T-cell (primary cell): ENCODE measurements at regions not wholly inside any gene's neighbourhood (a gene's known extent, or its start where the extent isn't known, plus 50 kb on each side); places are given as distances from the start of the nearest gene placed in this dataset.

ENCODE experiments used
- ATAC-seq, 4 experiments: fragments of 200-7000 bp in 3 of 4; fragments of 150-1000 bp in 1 of 4; cut with Tn5 transposase; replicated peaks in 1 of 4; 1 replicate in 3 of 4; 2 replicates in 1 of 4; pipeline ENCODE4 v1.10.0; 2021; ENCODE audit warnings: moderate library complexity in 3 of 4, mild to moderate bottlenecking in 2 of 4, moderate number of reproducible peaks in 1 of 4
- CTCF ChIA-PET, 2 donors: fragments of 300-600 bp; sonication (Branson Sonifier 250); formaldehyde crosslinking; loops; one replicate each; lab custom pipeline; 2022; ENCODE audit warnings: antibody characterized with exemption in 2 of 2; lab: Charles Lee
- POLR2A ChIA-PET, 2 donors: fragments of 300-600 bp; sonication (Branson Sonifier 250); formaldehyde crosslinking; loops; one replicate each; lab custom pipeline; 2022; ENCODE audit warnings: antibody characterized with exemption in 2 of 2; lab: Charles Lee
- DNase-seq, 35 experiments: peaks; one replicate each; pipeline versions ENCODE4 v3.0.0 to v3.0.0-alpha.2; 2013 to 2023
- H3K27ac ChIP-seq: one replicate; pipeline ENCODE4 v1.5.1; 2013; ENCODE audit warnings: low read length
- H3K27me3 ChIP-seq, 2 experiments: replicated peaks in 1 of 2; 1 replicate in 1 of 2; 2 replicates in 1 of 2; pipeline versions ENCODE4 v1.6.1 to v1.7.0; 2013; ENCODE audit warnings: low read length in 1 of 2, mixed read lengths in 1 of 2; ENCODE audit not compliant: control insufficient read depth in 2 of 2, insufficient read depth in 2 of 2; ENCODE audit errors: extremely low read depth in 1 of 2
- H3K36me3 ChIP-seq, 2 donors: 1 replicate in 1 of 2; 2 replicates in 1 of 2; pipeline versions ENCODE4 v1.6.1 to v1.7.0; 2013; ENCODE audit warnings: low read length in 1 of 2; ENCODE audit not compliant: control insufficient read depth in 2 of 2, insufficient read depth in 1 of 2; ENCODE audit errors: extremely low read depth in 1 of 2
- H3K4me1 ChIP-seq, 2 experiments: 1 replicate in 1 of 2; 2 replicates in 1 of 2; pipeline versions ENCODE4 v1.6.1 to v1.7.0; 2013; ENCODE audit warnings: low read length in 2 of 2, mixed read lengths in 1 of 2; ENCODE audit not compliant: insufficient read depth in 2 of 2, control insufficient read depth in 1 of 2; ENCODE audit errors: extremely low read depth in 1 of 2
- H3K4me3 ChIP-seq, 2 donors: 1 replicate in 1 of 2; 2 replicates in 1 of 2; pipeline versions ENCODE4 v1.5.1 to v1.7.0; 2013; ENCODE audit warnings: mild to moderate bottlenecking in 2 of 2, low read length in 1 of 2, moderate library complexity in 1 of 2; ENCODE audit not compliant: control insufficient read depth in 1 of 2; ENCODE audit errors: extremely low read depth in 1 of 2
- H3K9me3 ChIP-seq: 2 replicates; pipeline ENCODE4 v1.7.0; 2013
- H3K27ac Mint-ChIP-seq, 2 donors: one replicate each; pipeline ENCODE4 v1.8.0; 2020 to 2021; ENCODE audit warnings: mild to moderate bottlenecking in 2 of 2, mixed read lengths in 2 of 2
- H3K27me3 Mint-ChIP-seq, 2 donors: one replicate each; pipeline ENCODE4 v1.8.0; 2021 to 2022; ENCODE audit warnings: mixed read lengths in 2 of 2
- H3K36me3 Mint-ChIP-seq: one replicate; pipeline ENCODE4 v1.8.0; 2021; ENCODE audit warnings: mixed read lengths
- H3K4me1 Mint-ChIP-seq, 3 donors: one replicate each; pipeline ENCODE4 v1.8.0; 2020 to 2022; ENCODE audit warnings: mixed read lengths in 3 of 3, mild to moderate bottlenecking in 1 of 3
- H3K4me3 Mint-ChIP-seq, 3 donors: one replicate each; pipeline ENCODE4 v1.8.0; 2020 to 2022; ENCODE audit warnings: mild to moderate bottlenecking in 3 of 3, mixed read lengths in 3 of 3, moderate library complexity in 3 of 3
- H3K9me3 Mint-ChIP-seq, 3 donors: one replicate each; pipeline ENCODE4 v1.8.0; 2020 to 2022; ENCODE audit warnings: mixed read lengths in 3 of 3
- WGBS: methylation state at CpG from one replicate; pipeline ENCODE4 v1.1.5; 2013; ENCODE audit warnings: missing lambda C conversion rate; ENCODE audit not compliant: insufficient coverage; 5-methylcytosine and 5-hydroxymethylcytosine counted together

DNA sequence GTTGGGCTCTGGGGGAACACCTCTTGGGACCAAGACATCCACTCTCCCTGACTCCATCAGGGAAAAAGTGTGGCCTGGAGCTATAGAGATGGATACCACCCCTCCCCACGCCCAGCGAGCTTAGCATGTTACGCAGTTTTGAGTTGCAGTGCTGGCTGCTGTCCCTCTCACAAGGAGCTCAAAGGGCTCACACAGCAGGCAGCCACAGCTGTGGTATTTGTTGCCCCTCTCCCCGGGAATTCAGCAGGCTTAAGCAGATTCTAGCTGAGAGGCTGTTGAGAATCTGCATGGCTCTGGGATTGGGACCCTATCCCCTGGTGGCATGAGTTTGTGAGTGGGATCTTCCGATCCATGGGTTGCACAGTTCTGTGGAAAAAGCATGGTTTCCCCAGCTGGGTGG lies 673.1 kb upstream of the FSHR start:
- ChIA-PET CTCF (no interaction called here), POLR2A (no interaction called here)
- 76% methylated on average over 5 of the region's 5 CpGs for WGBS
- Mint-ChIP-seq H3K27ac (no peak overlapping the region), H3K4me3 (no peak overlapping the region), H3K27me3 (no peaks in the 10 kb centered on the region), H3K4me1 (no peaks in the 10 kb centered on the region), H3K9me3 (peaks cover 23 to 46% (median 26%) of the 10 kb centered on the region in 3 donors), H3K36me3 (no peaks in the 10 kb centered on the region)
- Histone ChIP-seq H3K27me3 (no peaks in the 10 kb centered on the region), H3K4me3 (no peak overlapping the region), H3K27ac (no peak overlapping the region), H3K36me3 (no peaks in the 10 kb centered on the region), H3K4me1 (no peaks in the 10 kb centered on the region), H3K9me3 (no peaks in the 10 kb centered on the region)
- ATAC-seq (no peak), DNase-seq (no peak)

DNA sequence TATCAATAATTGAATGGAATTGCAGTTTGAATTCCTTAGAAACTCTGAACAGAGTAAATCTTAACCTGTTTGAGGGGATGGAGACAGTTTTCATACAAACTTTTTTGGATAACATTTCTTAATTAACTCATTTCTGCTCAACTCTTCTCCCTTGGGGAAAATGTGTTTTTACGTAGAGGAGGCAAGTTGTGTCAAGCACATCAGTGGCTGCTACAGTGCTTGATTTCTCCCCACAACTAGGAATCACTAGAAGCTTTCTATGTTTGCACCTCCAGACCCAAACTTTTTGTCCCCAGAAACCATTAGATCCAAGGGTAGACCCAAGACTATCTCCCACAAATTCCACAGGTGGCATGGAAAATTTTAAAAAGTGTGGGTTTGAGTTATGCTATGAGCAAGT lies 658.9 kb upstream of the FSHR start:
- H3K4me1 ChIP-seq = no peaks in the 10 kb centered on the region
- H3K27me3 ChIP-seq = no peaks in the 10 kb centered on the region
- H3K9me3 Mint-ChIP-seq = peaks cover 0 to 4% (median 2%) of the 10 kb centered on the region in 3 donors
- no peak overlapping the region for H3K4me3 ChIP-seq
- H3K27me3 Mint-ChIP-seq = no peaks in the 10 kb centered on the region
- no peaks in the 10 kb centered on the region for H3K9me3 ChIP-seq
- WGBS = no CpG with 5 or more reads among the region's 1 CpG
- H3K4me1 Mint-ChIP-seq = no peaks in the 10 kb centered on the region
- no peak for DNase-seq
- ChIA-PET POLR2A (interaction anchor here in 1 of 2 donors (0.7 kb wide), 1 partner anchor 440 kb away, joined by 4 read pairs; no protein-coding TSS in a partner anchor), CTCF (no interaction called here)
- no peak overlapping the region for H3K27ac Mint-ChIP-seq
- no peak overlapping the region for H3K4me3 Mint-ChIP-seq
- H3K36me3 ChIP-seq = no peaks in the 10 kb centered on the region
- ATAC-seq = no peak
- H3K36me3 Mint-ChIP-seq = no peaks in the 10 kb centered on the region
- H3K27ac ChIP-seq = no peak overlapping the region

DNA sequence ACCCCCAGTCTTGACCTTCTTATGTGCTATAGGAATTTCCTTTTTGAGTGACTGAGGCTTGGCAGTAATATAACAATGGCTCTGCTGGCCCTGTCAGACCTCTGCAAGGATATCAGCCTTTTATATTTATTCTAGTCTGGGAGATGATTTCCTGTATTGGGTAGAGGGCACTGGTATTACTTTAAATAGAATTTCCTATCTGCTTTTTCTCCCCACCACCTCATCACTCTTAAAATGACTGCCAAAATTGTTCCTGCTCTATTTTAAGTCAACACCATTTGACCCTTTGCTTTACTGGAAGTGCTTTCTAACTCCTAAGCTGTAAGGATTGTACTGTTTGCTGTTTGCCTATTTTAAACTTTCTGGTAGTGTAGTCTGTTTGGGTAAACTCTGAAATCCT lies 658.4 kb upstream of the FSHR start:
- Histone ChIP-seq H3K27ac (no peak overlapping the region), H3K9me3 (no peaks in the 10 kb centered on the region), H3K4me3 (no peak overlapping the region), H3K36me3 (no peaks in the 10 kb centered on the region), H3K4me1 (no peaks in the 10 kb centered on the region), H3K27me3 (no peaks in the 10 kb centered on the region)
- Mint-ChIP-seq H3K9me3 (peaks cover 0 to 4% (median 2%) of the 10 kb centered on the region in 3 donors), H3K4me3 (no peak overlapping the region), H3K36me3 (no peaks in the 10 kb centered on the region), H3K27ac (no peak overlapping the region), H3K27me3 (no peaks in the 10 kb centered on the region), H3K4me1 (no peaks in the 10 kb centered on the region)
- no peak for DNase-seq
- ChIA-PET POLR2A (no interaction called here), CTCF (no interaction called here)
- ATAC-seq = no peak

DNA sequence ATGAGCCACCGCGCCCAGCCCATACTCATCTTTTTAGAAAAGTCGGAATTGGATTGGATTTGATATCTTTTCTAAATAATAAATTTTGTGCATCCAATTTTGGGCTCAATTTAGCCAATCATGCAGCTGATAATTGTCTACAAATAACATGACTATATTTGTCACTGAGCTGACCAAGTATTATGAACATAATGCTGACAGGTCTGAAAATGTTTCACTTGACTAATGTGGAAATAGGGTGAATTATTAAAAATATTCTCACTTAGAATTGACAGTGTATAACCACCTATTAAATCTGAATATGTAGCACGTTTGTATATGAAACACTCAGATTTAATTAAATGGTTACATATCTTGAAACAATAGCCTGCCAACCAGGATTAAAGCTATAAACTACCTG lies 657.2 kb upstream of the FSHR start:
- Mint-ChIP-seq H3K27me3 (no peaks in the 10 kb centered on the region), H3K4me1 (no peaks in the 10 kb centered on the region), H3K36me3 (no peaks in the 10 kb centered on the region), H3K27ac (no peak overlapping the region), H3K4me3 (no peak overlapping the region), H3K9me3 (peaks cover 0 to 4% (median 0%) of the 10 kb centered on the region in 3 donors)
- Histone ChIP-seq H3K4me3 (no peak overlapping the region), H3K36me3 (no peaks in the 10 kb centered on the region), H3K9me3 (no peaks in the 10 kb centered on the region), H3K27ac (no peak overlapping the region), H3K4me1 (no peaks in the 10 kb centered on the region), H3K27me3 (no peaks in the 10 kb centered on the region)
- no peak for ATAC-seq
- CTCF ChIA-PET = no interaction called here
- WGBS = no CpG with 5 or more reads among the region's 4 CpGs
- POLR2A ChIA-PET = no interaction called here
- no peak for DNase-seq

DNA sequence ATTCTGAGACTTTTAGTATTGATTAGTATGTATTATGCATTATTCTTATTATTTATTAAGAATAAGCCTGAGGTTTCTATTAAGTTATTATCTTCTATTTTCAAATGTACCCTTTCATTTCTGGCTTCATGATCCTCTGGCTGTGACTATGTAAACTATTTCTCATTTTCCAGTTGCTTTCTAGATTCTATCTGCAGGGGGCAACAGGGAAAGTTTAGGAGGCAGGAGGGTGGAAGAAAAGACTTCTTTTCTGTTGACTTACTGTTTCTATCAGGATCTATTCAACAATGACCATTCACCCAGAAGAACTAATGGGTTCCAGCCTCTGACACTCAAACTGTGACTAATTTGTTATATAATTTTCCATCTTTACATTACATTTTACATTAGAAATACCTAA lies 653.4 kb upstream of the FSHR start:
- no peaks in the 10 kb centered on the region for H3K27me3 ChIP-seq
- ATAC-seq (no peak), DNase-seq (no peak)
- Mint-ChIP-seq H3K27me3 (no peaks in the 10 kb centered on the region), H3K4me1 (no peaks in the 10 kb centered on the region), H3K27ac (no peak overlapping the region), H3K9me3 (peaks cover 8 to 10% (median 9%) of the 10 kb centered on the region in 3 donors), H3K4me3 (no peak overlapping the region), H3K36me3 (no peaks in the 10 kb centered on the region)
- no peaks in the 10 kb centered on the region for H3K4me1 ChIP-seq
- CTCF ChIA-PET = no interaction called here
- POLR2A ChIA-PET = no interaction called here
- H3K36me3 ChIP-seq = no peaks in the 10 kb centered on the region
- H3K27ac ChIP-seq = no peak overlapping the region
- no peaks in the 10 kb centered on the region for H3K9me3 ChIP-seq
- no peak overlapping the region for H3K4me3 ChIP-seq

DNA sequence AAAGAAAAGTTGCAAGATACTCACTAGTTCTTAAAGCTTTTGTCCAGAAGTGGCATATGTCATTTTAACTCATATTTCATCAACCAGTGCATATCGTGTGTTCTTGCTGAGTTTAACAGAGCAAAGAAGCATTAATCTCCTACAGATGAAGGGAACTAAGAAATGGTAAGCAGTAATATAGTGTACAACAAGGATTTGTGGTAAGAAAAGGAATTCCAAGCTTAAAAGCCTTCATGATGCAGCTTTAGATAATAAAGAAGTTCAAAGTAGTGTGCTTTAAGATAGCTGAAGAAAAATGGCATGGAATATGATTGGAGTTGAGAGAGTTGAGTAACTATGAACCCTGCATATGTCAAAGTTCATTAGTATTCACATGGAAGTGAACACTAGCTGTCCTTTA lies 649.8 kb upstream of the FSHR start:
- H3K9me3 ChIP-seq = no peaks in the 10 kb centered on the region
- H3K4me3 Mint-ChIP-seq = no peak overlapping the region
- CTCF ChIA-PET = interaction anchor here in 1 of 2 donors (0.6 kb wide), 1 partner anchor 138 kb away, joined by 4 read pairs; no protein-coding TSS in a partner anchor

DNA sequence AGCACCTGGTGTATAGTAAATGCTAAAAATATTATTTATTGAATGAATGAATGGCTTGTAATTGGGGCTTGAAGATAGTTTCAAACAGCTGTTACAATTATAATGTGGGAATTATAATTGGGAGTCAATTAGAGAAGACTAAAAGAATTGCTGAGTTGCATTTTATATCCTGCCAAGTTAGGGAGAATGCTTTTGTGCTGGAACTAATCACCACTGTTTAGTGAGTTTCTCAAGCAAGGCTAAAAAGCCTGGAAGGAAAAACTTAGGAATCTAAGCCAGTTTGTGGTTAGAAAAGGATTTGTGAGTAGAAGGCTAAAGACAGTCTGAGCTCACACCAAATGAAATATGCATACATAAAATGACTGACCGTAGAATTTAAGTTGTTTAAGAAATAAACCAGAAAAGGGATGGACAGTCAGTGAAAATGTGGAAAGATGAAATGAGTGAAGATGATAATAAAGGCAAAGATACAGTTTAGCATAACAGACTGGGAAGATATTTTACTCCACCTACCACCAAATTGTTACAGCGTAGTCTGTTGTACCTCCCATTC lies 647.7 kb upstream of the FSHR start:
- Mint-ChIP-seq H3K27me3 (no peaks in the 10 kb centered on the region), H3K27ac (no peak overlapping the region), H3K4me3 (no peak overlapping the region), H3K36me3 (no peaks in the 10 kb centered on the region), H3K9me3 (peaks cover 17 to 25% (median 19%) of the 10 kb centered on the region in 3 donors), H3K4me1 (no peaks in the 10 kb centered on the region)
- no peak for DNase-seq
- ChIA-PET CTCF (no interaction called here), POLR2A (no interaction called here)
- WGBS = 100% methylated on average over 1 of the region's 2 CpGs
- H3K4me3 ChIP-seq = no peak overlapping the region
- H3K27ac ChIP-seq = no peak overlapping the region
- H3K36me3 ChIP-seq = no peaks in the 10 kb centered on the region
- H3K4me1 ChIP-seq = no peaks in the 10 kb centered on the region
- no peaks in the 10 kb centered on the region for H3K27me3 ChIP-seq
- ATAC-seq = no peak
- no peaks in the 10 kb centered on the region for H3K9me3 ChIP-seq

More for the DNA sequence above, 649.8 kb upstream of the FSHR start:
- Histone ChIP-seq H3K36me3 (no peaks in the 10 kb centered on the region), H3K27ac (no peak overlapping the region), H3K4me1 (no peaks in the 10 kb centered on the region), H3K27me3 (no peaks in the 10 kb centered on the region), H3K4me3 (no peak overlapping the region)
- H3K36me3 Mint-ChIP-seq = no peaks in the 10 kb centered on the region
- POLR2A ChIA-PET = interaction anchor here in 1 of 2 donors (0.7 kb wide), 1 partner anchor 1915 kb away, joined by 4 read pairs; no protein-coding TSS in a partner anchor
- H3K27me3 Mint-ChIP-seq = no peaks in the 10 kb centered on the region
- DNase-seq = no peak
- peaks cover 12 to 25% (median 19%) of the 10 kb centered on the region in 3 donors for H3K9me3 Mint-ChIP-seq
- H3K4me1 Mint-ChIP-seq = no peaks in the 10 kb centered on the region
- WGBS = no CpG with 5 or more reads among the region's 1 CpG
- H3K27ac Mint-ChIP-seq = no peak overlapping the region
- no peak for ATAC-seq
